T-cell (primary cell): ENCODE measurements at regions not wholly inside any gene's neighbourhood (a gene's known extent, or its start where the extent isn't known, plus 50 kb on each side); places are given as distances from the start of the nearest gene placed in this dataset.
"Not testable (repeated sequence)": the region's sequence is repeated elsewhere in the genome, so short reads cannot be mapped to it uniquely, and the experiment has no call there.

Experiments
- ATAC-seq, 4 experiments: fragments of 200-7000 bp in 3 of 4; fragments of 150-1000 bp in 1 of 4; cut with Tn5 transposase; replicated peaks in 1 of 4; 1 replicate in 3 of 4; 2 replicates in 1 of 4; pipeline ENCODE4 v1.10.0; 2021; ENCODE audit warnings: moderate library complexity in 3 of 4, mild to moderate bottlenecking in 2 of 4, moderate number of reproducible peaks in 1 of 4
- CTCF ChIA-PET, 2 donors: fragments of 300-600 bp; sonication (Branson Sonifier 250); formaldehyde crosslinking; loops; one replicate each; lab custom pipeline; 2022; ENCODE audit warnings: antibody characterized with exemption in 2 of 2; lab: Charles Lee
- POLR2A ChIA-PET, 2 donors: fragments of 300-600 bp; sonication (Branson Sonifier 250); formaldehyde crosslinking; loops; one replicate each; lab custom pipeline; 2022; ENCODE audit warnings: antibody characterized with exemption in 2 of 2; lab: Charles Lee
- DNase-seq, 35 experiments: peaks; one replicate each; pipeline versions ENCODE4 v3.0.0 to v3.0.0-alpha.2; 2013 to 2023
- H3K27ac ChIP-seq: one replicate; pipeline ENCODE4 v1.5.1; 2013; ENCODE audit warnings: low read length
- H3K27me3 ChIP-seq, 2 experiments: replicated peaks in 1 of 2; 1 replicate in 1 of 2; 2 replicates in 1 of 2; pipeline versions ENCODE4 v1.6.1 to v1.7.0; 2013; ENCODE audit warnings: low read length in 1 of 2, mixed read lengths in 1 of 2; ENCODE audit not compliant: control insufficient read depth in 2 of 2, insufficient read depth in 2 of 2; ENCODE audit errors: extremely low read depth in 1 of 2
- H3K36me3 ChIP-seq, 2 donors: 1 replicate in 1 of 2; 2 replicates in 1 of 2; pipeline versions ENCODE4 v1.6.1 to v1.7.0; 2013; ENCODE audit warnings: low read length in 1 of 2; ENCODE audit not compliant: control insufficient read depth in 2 of 2, insufficient read depth in 1 of 2; ENCODE audit errors: extremely low read depth in 1 of 2
- H3K4me1 ChIP-seq, 2 experiments: 1 replicate in 1 of 2; 2 replicates in 1 of 2; pipeline versions ENCODE4 v1.6.1 to v1.7.0; 2013; ENCODE audit warnings: low read length in 2 of 2, mixed read lengths in 1 of 2; ENCODE audit not compliant: insufficient read depth in 2 of 2, control insufficient read depth in 1 of 2; ENCODE audit errors: extremely low read depth in 1 of 2
- H3K4me3 ChIP-seq, 2 donors: 1 replicate in 1 of 2; 2 replicates in 1 of 2; pipeline versions ENCODE4 v1.5.1 to v1.7.0; 2013; ENCODE audit warnings: mild to moderate bottlenecking in 2 of 2, low read length in 1 of 2, moderate library complexity in 1 of 2; ENCODE audit not compliant: control insufficient read depth in 1 of 2; ENCODE audit errors: extremely low read depth in 1 of 2
- H3K9me3 ChIP-seq: 2 replicates; pipeline ENCODE4 v1.7.0; 2013
- H3K27ac Mint-ChIP-seq, 2 donors: one replicate each; pipeline ENCODE4 v1.8.0; 2020 to 2021; ENCODE audit warnings: mild to moderate bottlenecking in 2 of 2, mixed read lengths in 2 of 2
- H3K27me3 Mint-ChIP-seq, 2 donors: one replicate each; pipeline ENCODE4 v1.8.0; 2021 to 2022; ENCODE audit warnings: mixed read lengths in 2 of 2
- H3K36me3 Mint-ChIP-seq: one replicate; pipeline ENCODE4 v1.8.0; 2021; ENCODE audit warnings: mixed read lengths
- H3K4me1 Mint-ChIP-seq, 3 donors: one replicate each; pipeline ENCODE4 v1.8.0; 2020 to 2022; ENCODE audit warnings: mixed read lengths in 3 of 3, mild to moderate bottlenecking in 1 of 3
- H3K4me3 Mint-ChIP-seq, 3 donors: one replicate each; pipeline ENCODE4 v1.8.0; 2020 to 2022; ENCODE audit warnings: mild to moderate bottlenecking in 3 of 3, mixed read lengths in 3 of 3, moderate library complexity in 3 of 3
- H3K9me3 Mint-ChIP-seq, 3 donors: one replicate each; pipeline ENCODE4 v1.8.0; 2020 to 2022; ENCODE audit warnings: mixed read lengths in 3 of 3
- WGBS: methylation state at CpG from one replicate; pipeline ENCODE4 v1.1.5; 2013; ENCODE audit warnings: missing lambda C conversion rate; ENCODE audit not compliant: insufficient coverage; 5-methylcytosine and 5-hydroxymethylcytosine counted together

- no peak for DNase-seq
- Histone ChIP-seq H3K36me3 (no peaks in the 10 kb centered on the region), H3K4me1 (no peaks in the 10 kb centered on the region), H3K27ac (no peak overlapping the region), H3K9me3 (no peaks in the 10 kb centered on the region), H3K4me3 (no peak overlapping the region), H3K27me3 (no peaks in the 10 kb centered on the region)
- Mint-ChIP-seq H3K9me3 (peaks cover 0 to 10% (median 2%) of the 10 kb centered on the region in 3 donors), H3K4me1 (peaks cover 0 to 5% (median 0%) of the 10 kb centered on the region in 3 donors), H3K36me3 (no peaks in the 10 kb centered on the region), H3K27me3 (no peaks in the 10 kb centered on the region), H3K27ac (no peak overlapping the region), H3K4me3 (no peak overlapping the region)
- no CpG with 5 or more reads among the region's 3 CpGs for WGBS
- no peak for ATAC-seq
- ChIA-PET CTCF (no interaction called here), POLR2A (interaction anchor here (0.5 to 0.6 kb wide), 2 partner anchors 13 to 190 kb away, joined by 3 read pairs; no protein-coding TSS in a partner anchor)
These were observed 70.5 kb upstream of the FYN start for GRCh38 chr6:111943726-111944125.

GRCh38 chr6:111944541-111944940 lies 71.3 kb upstream of the FYN start:
- no peaks in the 10 kb centered on the region for H3K27me3 ChIP-seq
- H3K36me3 Mint-ChIP-seq, result no peaks in the 10 kb centered on the region
- no peaks in the 10 kb centered on the region for H3K36me3 ChIP-seq
- POLR2A ChIA-PET, result interaction anchor here in 1 of 2 donors (0.5 kb wide), 1 partner anchor 191 kb away, joined by 3 read pairs; no protein-coding TSS in a partner anchor
- H3K9me3 Mint-ChIP-seq, result peaks cover 0 to 10% (median 2%) of the 10 kb centered on the region in 3 donors
- CTCF ChIA-PET, result no interaction called here
- no peaks in the 10 kb centered on the region for H3K9me3 ChIP-seq
- H3K4me3 ChIP-seq, result no peak overlapping the region
- DNase-seq (no peak), ATAC-seq (no peak)
- no CpG with 5 or more reads among the region's 2 CpGs for WGBS
- H3K4me3 Mint-ChIP-seq, result no peak overlapping the region
- H3K4me1 Mint-ChIP-seq, result peaks cover 0 to 4% (median 0%) of the 10 kb centered on the region in 3 donors
- no peak overlapping the region for H3K27ac ChIP-seq
- H3K27ac Mint-ChIP-seq, result no peak overlapping the region
- H3K27me3 Mint-ChIP-seq, result no peaks in the 10 kb centered on the region
- no peaks in the 10 kb centered on the region for H3K4me1 ChIP-seq

- no peak overlapping the region for H3K27ac ChIP-seq
- Mint-ChIP-seq H3K27ac (no peak overlapping the region), H3K4me3 (no peak overlapping the region), H3K27me3 (no peaks in the 10 kb centered on the region), H3K4me1 (peaks cover 4 to 13% (median 12%) of the 10 kb centered on the region in 3 donors), H3K36me3 (no peaks in the 10 kb centered on the region), H3K9me3 (no peaks in the 10 kb centered on the region)
- ATAC-seq (no peak), DNase-seq (no peak)
- POLR2A ChIA-PET, result no interaction called here
- H3K9me3 ChIP-seq, result no peaks in the 10 kb centered on the region
- H3K4me3 ChIP-seq, result no peak overlapping the region
- H3K4me1 ChIP-seq, result no peaks in the 10 kb centered on the region
- CTCF ChIA-PET, result no interaction called here
- WGBS, result 88% methylated on average over 2 of the region's 3 CpGs
- H3K36me3 ChIP-seq, result no peaks in the 10 kb centered on the region
- H3K27me3 ChIP-seq, result peaks cover 0 to 5% of the 10 kb centered on the region in 2 experiments
These were observed 76.3 kb upstream of the FYN start for GRCh38 chr6:111949546-111949945.

GRCh38 chr6:111949984-111950383 lies 76.7 kb upstream of the FYN start:
- POLR2A ChIA-PET, H3K4me1 ChIP-seq, H3K27me3 ChIP-seq, H3K27me3 Mint-ChIP-seq, H3K27ac ChIP-seq, H3K4me3 ChIP-seq, H3K9me3 ChIP-seq, H3K27ac Mint-ChIP-seq, H3K9me3 Mint-ChIP-seq, H3K4me3 Mint-ChIP-seq, CTCF ChIA-PET, H3K36me3 ChIP-seq, H3K36me3 Mint-ChIP-seq, DNase-seq, ATAC-seq: not testable (repeated sequence)
- H3K4me1 Mint-ChIP-seq, result peaks cover 4 to 13% (median 12%) of the 10 kb centered on the region in 3 donors
- 100% methylated on average over 3 of the region's 3 CpGs for WGBS

GRCh38 chr6:111950661-111951496 lies 77.6 kb upstream of the FYN start:
- no peaks in the 10 kb centered on the region for H3K9me3 Mint-ChIP-seq
- Histone ChIP-seq H3K36me3 (no peaks in the 10 kb centered on the region), H3K27me3 (peaks cover 0 to 5% of the 10 kb centered on the region in 2 experiments), H3K9me3 (no peaks in the 10 kb centered on the region), H3K4me1 (no peaks in the 10 kb centered on the region), H3K27ac (no peak overlapping the region), H3K4me3 (no peak overlapping the region)
- DNase-seq (no peak), ATAC-seq (no peak)
- CTCF ChIA-PET, result interaction anchor here in 1 of 2 donors (0.6 kb wide), 1 partner anchor 75 kb away, joined by 3 read pairs; no protein-coding TSS in a partner anchor
- WGBS, result 95% methylated on average over 6 of the region's 11 CpGs
- no peaks in the 10 kb centered on the region for H3K27me3 Mint-ChIP-seq
- no peaks in the 10 kb centered on the region for H3K36me3 Mint-ChIP-seq
- peaks cover 4 to 13% (median 12%) of the 10 kb centered on the region in 3 donors for H3K4me1 Mint-ChIP-seq
- no peak overlapping the region for H3K27ac Mint-ChIP-seq
- POLR2A ChIA-PET, result no interaction called here
- no peak overlapping the region for H3K4me3 Mint-ChIP-seq

- 95% methylated on average over 6 of the region's 7 CpGs for WGBS
- Mint-ChIP-seq H3K9me3 (no peaks in the 10 kb centered on the region), H3K4me1 (peaks cover 4 to 13% (median 12%) of the 10 kb centered on the region in 3 donors), H3K27ac (no peak overlapping the region), H3K27me3 (no peaks in the 10 kb centered on the region), H3K4me3 (no peak overlapping the region), H3K36me3 (no peaks in the 10 kb centered on the region)
- ChIA-PET POLR2A (interaction anchor here in 1 of 2 donors (0.7 kb wide), 1 partner anchor 13 kb away, joined by 3 read pairs; no protein-coding TSS in a partner anchor), CTCF (interaction anchor here in 1 of 2 donors (0.6 kb wide), 1 partner anchor 76 kb away, joined by 3 read pairs; no protein-coding TSS in a partner anchor)
- DNase-seq (no peak), ATAC-seq (no peak)
- peaks cover 0 to 5% of the 10 kb centered on the region in 2 experiments for H3K27me3 ChIP-seq
- no peak overlapping the region for H3K27ac ChIP-seq
- no peaks in the 10 kb centered on the region for H3K36me3 ChIP-seq
- no peaks in the 10 kb centered on the region for H3K4me1 ChIP-seq
- H3K4me3 ChIP-seq, result no peak overlapping the region
- H3K9me3 ChIP-seq, result no peaks in the 10 kb centered on the region
These were observed 78.3 kb upstream of the FYN start for GRCh38 chr6:111951497-111952085.
